GM23338 (cell line): ENCODE measurements at regions not wholly inside any gene's neighbourhood (a gene's known extent, or its start where the extent isn't known, plus 50 kb on each side); places are given as distances from the start of the nearest gene placed in this dataset.
A peak's percentile ranks its signal among the peaks of the same experiment; 100 is the strongest.

Experiments
- ATAC-seq: fragments of 200-7000 bp; cut with Tn5 transposase; 3 replicates; pipeline ENCODE4 v1.9.1; 2020
- DNase-seq: peaks from one replicate; pipeline ENCODE4 v3.0.0-alpha.2; 2015; ENCODE audit warnings: low spot score
- H2AFZ ChIP-seq: fragments of 200-600 bp; sonication (generic); 2 replicates; pipeline ENCODE4 v1.8.0; 2016; ENCODE audit warnings: antibody characterized with exemption, mild to moderate bottlenecking, moderate library complexity
- H3F3A ChIP-seq: fragments of 200-600 bp; sonication (generic); replicated peaks from 2 replicates; pipeline ENCODE4 v1.8.0; 2017; ENCODE audit warnings: antibody characterized with exemption, mixed run types, low read depth
- H3K27ac ChIP-seq: fragments of 200-600 bp; sonication (generic); 2 replicates; pipeline ENCODE4 v1.6.1; 2016; ENCODE audit warnings: low read depth
- H3K27me3 ChIP-seq: fragments of 200-600 bp; sonication (generic); 2 replicates; pipeline ENCODE4 v1.8.0; 2016; ENCODE audit warnings: mild to moderate bottlenecking, mixed run types, moderate library complexity; ENCODE audit not compliant: insufficient read depth
- H3K36me3 ChIP-seq: fragments of 200-600 bp; sonication (generic); 2 replicates; pipeline ENCODE4 v1.8.0; 2016; ENCODE audit warnings: mild to moderate bottlenecking; ENCODE audit not compliant: insufficient read depth
- H3K4me1 ChIP-seq: fragments of 200-600 bp; sonication (generic); 2 replicates; pipeline ENCODE4 v1.8.0; 2016; ENCODE audit warnings: mild to moderate bottlenecking, moderate library complexity; ENCODE audit not compliant: insufficient read depth
- H3K4me2 ChIP-seq: fragments of 200-600 bp; sonication (generic); 2 replicates; pipeline ENCODE4 v1.7.1; 2017; ENCODE audit warnings: mixed run types
- H3K4me3 ChIP-seq: fragments of 200-600 bp; sonication (generic); 2 replicates; pipeline ENCODE4 v1.6.1; 2016; ENCODE audit warnings: mixed run types
- H3K79me2 ChIP-seq: fragments of 200-600 bp; sonication (generic); replicated peaks from 2 replicates; pipeline ENCODE4 v1.8.0; 2017; ENCODE audit warnings: mild to moderate bottlenecking; ENCODE audit not compliant: insufficient read depth
- H3K9me2 ChIP-seq: fragments of 200-600 bp; sonication (generic); 2 replicates; pipeline ENCODE4 v1.8.0; 2017; ENCODE audit not compliant: insufficient read depth
- H4K20me1 ChIP-seq: fragments of 200-600 bp; sonication (generic); replicated peaks from 2 replicates; pipeline ENCODE4 v1.8.0; 2017; ENCODE audit warnings: mild to moderate bottlenecking; ENCODE audit not compliant: insufficient read depth
- H3K27ac Mint-ChIP-seq: 2 replicates; pipeline ENCODE4 v1.8.0; 2020; ENCODE audit warnings: inconsistent platforms, mild to moderate bottlenecking, moderate library complexity, mixed read lengths
- H3K27me3 Mint-ChIP-seq: 3 replicates; pipeline ENCODE4 v1.8.0; 2022; ENCODE audit warnings: low read depth, mild to moderate bottlenecking, moderate library complexity, mixed read lengths, inconsistent platforms; ENCODE audit not compliant: insufficient read depth, poor library complexity
- H3K36me3 Mint-ChIP-seq: 3 replicates; pipeline ENCODE4 v1.8.0; 2021; ENCODE audit warnings: low read depth, mild to moderate bottlenecking, inconsistent platforms, moderate library complexity, mixed read lengths
- H3K4me1 Mint-ChIP-seq: 3 replicates; pipeline ENCODE4 v1.8.0; 2020; ENCODE audit warnings: mild to moderate bottlenecking, inconsistent platforms, mixed read lengths
- H3K4me3 Mint-ChIP-seq: 3 replicates; pipeline ENCODE4 v1.8.0; 2021; ENCODE audit warnings: moderate library complexity, mild to moderate bottlenecking, inconsistent platforms, mixed read lengths
- H3K9me3 Mint-ChIP-seq: 3 replicates; pipeline ENCODE4 v1.8.0; 2020; ENCODE audit warnings: moderate library complexity, mild to moderate bottlenecking, inconsistent platforms, mixed read lengths
- CREB1 ChIP-seq: fragments of 250-450 bp; sonication (Bioruptor Pico); IDR thresholded peaks from 2 replicates; pipeline ENCODE4 v1.5.0; 2020; ENCODE audit warnings: low read depth, mild to moderate bottlenecking, moderate library complexity
- CTCF ChIP-seq, 2 experiments: fragments of 200-600 bp in 1 of 2; sonication (generic) in 1 of 2; conservative IDR thresholded peaks; 2 replicates each; pipeline versions ENCODE4 v1.5.1 to v1.6.1; 2016 to 2017; ENCODE audit warnings: antibody characterized with exemption in 2 of 2, low read depth in 2 of 2, mild to moderate bottlenecking in 2 of 2, moderate library complexity in 1 of 2
- ETS1 ChIP-seq: IDR thresholded peaks from 2 replicates; pipeline ENCODE4 v1.6.1; 2016; ENCODE audit warnings: antibody characterized with exemption
- EZH2 ChIP-seq: fragments of 200-600 bp; sonication (generic); IDR thresholded peaks from one replicate; pipeline ENCODE4 v1.8.0; 2017; ENCODE audit warnings: antibody characterized with exemption, mild to moderate bottlenecking, low read depth; ENCODE audit not compliant: unreplicated experiment
- EZH2phosphoT487 ChIP-seq: fragments of 200-600 bp; sonication (generic); IDR thresholded peaks from one replicate; pipeline ENCODE4 v1.8.1; 2018; ENCODE audit warnings: antibody characterized with exemption; ENCODE audit not compliant: unreplicated experiment
- NANOG ChIP-seq: IDR thresholded peaks from 2 replicates; pipeline ENCODE4 v1.6.1; 2016; ENCODE audit warnings: antibody characterized with exemption, borderline replicate concordance
- POLR2AphosphoS5 ChIP-seq: IDR thresholded peaks from 2 replicates; pipeline ENCODE4 v1.6.1; 2016; ENCODE audit warnings: antibody characterized with exemption, low read depth
- ZNF114 ChIP-seq: fragments of 250-450 bp; sonication (Bioruptor Pico); IDR thresholded peaks from 2 replicates; pipeline ENCODE4 v1.5.0; 2020; ENCODE audit warnings: mild to moderate bottlenecking, moderate library complexity
- ZNF331 ChIP-seq: fragments of 250-450 bp; sonication (Bioruptor Pico); IDR thresholded peaks from 2 replicates; pipeline ENCODE4 v1.5.0; 2020; ENCODE audit warnings: low read depth, mild to moderate bottlenecking, moderate library complexity

DNA sequence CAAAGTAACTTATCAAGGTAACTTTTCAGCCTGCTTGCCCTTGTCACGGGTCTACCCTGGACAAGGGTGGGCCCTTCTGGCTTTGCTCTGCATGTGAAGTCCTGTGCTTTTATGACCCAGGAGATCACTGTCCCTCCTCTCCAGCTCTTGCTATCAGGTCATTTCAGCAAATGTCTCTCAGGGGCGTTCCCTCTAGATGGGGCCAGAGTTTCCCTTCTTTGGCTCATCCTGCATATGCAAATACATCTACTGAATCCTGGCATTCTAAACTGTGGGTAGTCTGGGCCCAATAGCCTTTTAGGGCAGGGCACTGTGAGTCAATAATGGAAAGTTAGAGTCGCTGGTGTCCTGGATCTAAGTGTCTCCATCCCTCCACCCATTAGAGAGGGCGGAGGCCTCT lies 366.9 kb upstream of the USP24 start:
- ATAC-seq: no peak

GRCh38 chr1:55580845-55581332 lies 365.7 kb upstream of the USP24 start:
- no peaks in the 10 kb centered on the region for H3K36me3 ChIP-seq
- no peaks in the 10 kb centered on the region for H3F3A ChIP-seq
- no peak overlapping the region for H3K4me3 ChIP-seq
- no peak overlapping the region for H3K4me2 ChIP-seq
- Mint-ChIP-seq H3K4me3 (no peak overlapping the region), H3K4me1 (peaks cover 15% of the 10 kb centered on the region), H3K9me3 (no peaks in the 10 kb centered on the region), H3K27me3 (no peaks in the 10 kb centered on the region), H3K27ac (no peak overlapping the region), H3K36me3 (no peaks in the 10 kb centered on the region)
- no peaks in the 10 kb centered on the region for H3K27me3 ChIP-seq
- peaks cover 13% of the 10 kb centered on the region for H3K4me1 ChIP-seq
- H4K20me1 ChIP-seq: no peaks in the 10 kb centered on the region
- H3K27ac ChIP-seq: no peak overlapping the region
- H2AFZ ChIP-seq: no peak overlapping the region
- H3K9me2 ChIP-seq: no peaks in the 10 kb centered on the region
- H3K79me2 ChIP-seq: no peaks in the 10 kb centered on the region
- no peak for ATAC-seq
- DNase-seq: no peak
- TF ChIP-seq CREB1 (no peak), EZH2phosphoT487 (no peak), ETS1 (no peak), ZNF331 (no peak), NANOG (no peak), CTCF (conservative IDR thresholded peaks at IDR 0.05; ENCODE audit: low read depth in 2 of 2) (no peak)

More for the DNA sequence above, 366.9 kb upstream of the USP24 start:
- H3K4me3 Mint-ChIP-seq: no peak overlapping the region
- no peaks in the 10 kb centered on the region for H3K36me3 Mint-ChIP-seq
- H4K20me1 ChIP-seq: no peaks in the 10 kb centered on the region
- peak; percentile 16 for DNase-seq
- H3K27ac Mint-ChIP-seq: no peak overlapping the region
- H3K4me3 ChIP-seq: no peak overlapping the region
- no peaks in the 10 kb centered on the region for H3F3A ChIP-seq
- no peaks in the 10 kb centered on the region for H3K27me3 Mint-ChIP-seq
- no peak overlapping the region for H2AFZ ChIP-seq
- no peaks in the 10 kb centered on the region; the same call in 1 of the 2 replicates for H3K9me2 ChIP-seq
- H3K4me1 Mint-ChIP-seq: peaks cover 11% of the 10 kb centered on the region
- H3K27me3 ChIP-seq: no peaks in the 10 kb centered on the region
- H3K79me2 ChIP-seq: no peaks in the 10 kb centered on the region
- TF ChIP-seq ZNF114 (no peak), NANOG (no peak), ZNF331 (no peak), POLR2AphosphoS5 (no peak), ETS1 (no peak), CTCF (conservative IDR thresholded peaks at IDR 0.05; ENCODE audit: low read depth in 2 of 2) (peak in 1 of 2 experiments; percentile 25; a peak in 1 of 4 replicates), EZH2 (no peak)
- no peaks in the 10 kb centered on the region for H3K9me3 Mint-ChIP-seq
- peaks cover 8% of the 10 kb centered on the region for H3K4me1 ChIP-seq
- no peak overlapping the region for H3K4me2 ChIP-seq
- no peaks in the 10 kb centered on the region for H3K36me3 ChIP-seq
- no peak overlapping the region for H3K27ac ChIP-seq
